HG02970 (cell line): ENCODE measurements at regions not wholly inside any gene's neighbourhood (a gene's known extent, or its start where the extent isn't known, plus 50 kb on each side); places are given as distances from the start of the nearest gene placed in this dataset.

ENCODE experiments used
- ATAC-seq: cut with Tn5 transposase; IDR thresholded peaks from one replicate; pipeline ENCODE4 v1.9.1; 2021; ENCODE audit warnings: mild to moderate bottlenecking, moderate library complexity, moderate number of reproducible peaks; ENCODE audit not compliant: unreplicated experiment, low FRiP score

- ATAC-seq: no peak
Observed at GRCh38 chr19:28420811-28421550, 792.0 kb downstream of the UQCRFS1 start.

GRCh38 chr19:28419312-28419711, 793.6 kb downstream of the UQCRFS1 start:
- no peak for ATAC-seq

GRCh38 chr19:28417361-28417760, 795.6 kb downstream of the UQCRFS1 start:
- no peak for ATAC-seq

GRCh38 chr19:28416245-28416644, 796.7 kb downstream of the UQCRFS1 start:
- no peak for ATAC-seq

- ATAC-seq: no peak
Observed at GRCh38 chr19:28414748-28415147, 798.2 kb downstream of the UQCRFS1 start.

- ATAC-seq: no peak
Observed at GRCh38 chr19:28409859-28410258, 803.1 kb downstream of the UQCRFS1 start.

GRCh38 chr19:28406966-28407365, 806.0 kb downstream of the UQCRFS1 start:
- no peak for ATAC-seq

- no peak for ATAC-seq
Observed at GRCh38 chr19:28405346-28405742, 807.6 kb downstream of the UQCRFS1 start.

- ATAC-seq: no peak
Observed at GRCh38 chr19:28404472-28404871, 808.5 kb downstream of the UQCRFS1 start.

GRCh38 chr19:28403690-28404089, 809.3 kb downstream of the UQCRFS1 start:
- no peak for ATAC-seq

GRCh38 chr19:28402701-28403290, 810.2 kb downstream of the UQCRFS1 start:
- ATAC-seq: no peak

- ATAC-seq: no peak
Observed at GRCh38 chr19:28401739-28402424, 811.1 kb downstream of the UQCRFS1 start.

- ATAC-seq: no peak
Observed at GRCh38 chr19:28400953-28401671, 811.8 kb downstream of the UQCRFS1 start.

- no peak for ATAC-seq
Observed at GRCh38 chr19:28399187-28399586, 813.8 kb downstream of the UQCRFS1 start.

- no peak for ATAC-seq
Observed at GRCh38 chr19:28397800-28398199, 815.2 kb downstream of the UQCRFS1 start.

- ATAC-seq: no peak
Observed at GRCh38 chr19:28397306-28397705, 815.6 kb downstream of the UQCRFS1 start.

- ATAC-seq: no peak
Observed at GRCh38 chr19:28396287-28396831, 816.6 kb downstream of the UQCRFS1 start.

- ATAC-seq: no peak
Observed at GRCh38 chr19:28394725-28395124, 818.2 kb downstream of the UQCRFS1 start.

GRCh38 chr19:28393574-28394336, 819.2 kb downstream of the UQCRFS1 start:
- ATAC-seq: no peak

GRCh38 chr19:28388988-28389387, 824.0 kb downstream of the UQCRFS1 start:
- ATAC-seq: no peak
